Endothelial cell of umbilical vein (primary cell): ENCODE measurements at regions not wholly inside any gene's neighbourhood (a gene's known extent, or its start where the extent isn't known, plus 50 kb on each side); places are given as distances from the start of the nearest gene placed in this dataset. TPM values are rescaled to one million over a fixed set of nuclear protein-coding genes. Genes with fewer than 3 reads are reported as not detected.

Source experiments
- BruUV-seq: library from RNA; stranded (reverse); fragments of 400-500 nt; replicated peaks from 2 replicates; lab custom pipeline; 2021; lab: Mats Ljungman, UMichigan
- CTCF ChIA-PET: fragments of 300-600, 350-600 bp; sonication (Branson Sonifier 250); formaldehyde crosslinking; loops from one replicate; lab custom pipeline; 2021; ENCODE audit warnings: antibody characterized with exemption, inconsistent platforms; lab: Charles Lee
- POLR2A ChIA-PET: fragments of 300-600, 350-600 bp; sonication (Branson Sonifier 250); formaldehyde crosslinking; loops from one replicate; lab custom pipeline; 2021; ENCODE audit warnings: antibody characterized with exemption, inconsistent platforms; lab: Charles Lee
- DNase-seq: peaks from one replicate; pipeline ENCODE4 v3.0.0-alpha.2; 2011; ENCODE audit warnings: low read depth, low spot score
- FAIRE-seq: peaks from 2 replicates; lab custom pipeline; 2011; peaks lifted over from hg19 to GRCh38; lab: Jason Lieb, UNC
- H2AFZ ChIP-seq: 2 replicates; pipeline ENCODE4 v1.6.0; 2012; ENCODE audit warnings: low read depth, low read length, control low read depth, inconsistent platforms
- H3K27ac ChIP-seq: 2 replicates; pipeline ENCODE4 v1.5.1; 2011; ENCODE audit warnings: low read depth, mild to moderate bottlenecking, control low read depth, low read length, moderate library complexity; ENCODE audit not compliant: insufficient read depth
- H3K27me3 ChIP-seq, 2 experiments: 2 replicates each; pipeline versions ENCODE4 v1.6.0 to v1.6.1; 2011; ENCODE audit warnings: low read length in 2 of 2, mixed read lengths in 1 of 2; ENCODE audit not compliant: control insufficient read depth in 2 of 2, insufficient read depth in 2 of 2
- H3K36me3 ChIP-seq, 2 experiments: 2 replicates in 1 of 2; 3 replicates in 1 of 2; pipeline ENCODE4 v1.5.1; 2011; ENCODE audit warnings: low read length in 2 of 2, mild to moderate bottlenecking in 1 of 2, moderate library complexity in 1 of 2; ENCODE audit not compliant: control insufficient read depth in 2 of 2, insufficient read depth in 2 of 2; ENCODE audit errors: extremely low read depth in 1 of 2
- H3K4me1 ChIP-seq: 3 replicates; pipeline ENCODE4 v1.5.1; 2011; ENCODE audit warnings: mild to moderate bottlenecking, low read length; ENCODE audit not compliant: control insufficient read depth, insufficient read depth; ENCODE audit errors: extremely low read depth
- H3K4me2 ChIP-seq: 2 replicates; pipeline ENCODE4 v1.6.1; 2011; ENCODE audit warnings: low read length, control low read depth, mixed read lengths; ENCODE audit not compliant: insufficient read depth
- H3K4me3 ChIP-seq, 3 experiments: fragments of 200-600 bp in 1 of 3; sonication (generic), shearing (Covaris generic) in 1 of 3; replicated peaks in 1 of 3; 2 replicates each; pipeline ENCODE4 v1.5.1; 2011 to 2016; ENCODE audit warnings: control low read depth in 3 of 3, low read length in 3 of 3, mild to moderate bottlenecking in 2 of 3, inconsistent platforms in 1 of 3, low read depth in 1 of 3, moderate library complexity in 1 of 3; ENCODE audit not compliant: insufficient read depth in 1 of 3
- H3K79me2 ChIP-seq: 2 replicates; pipeline ENCODE4 v1.6.0; 2012; ENCODE audit warnings: low read length, inconsistent platforms; ENCODE audit not compliant: control insufficient read depth, insufficient read depth
- H3K9ac ChIP-seq: replicated peaks from 2 replicates; pipeline ENCODE3; 2011; ENCODE audit warnings: low read length, control low read depth; ENCODE audit not compliant: insufficient read depth; ENCODE audit errors: extremely low read depth
- H3K9me1 ChIP-seq: replicated peaks from 3 replicates; pipeline ENCODE4 v1.6.0; 2011; ENCODE audit warnings: mild to moderate bottlenecking, low read length; ENCODE audit not compliant: control insufficient read depth, insufficient read depth; ENCODE audit errors: extremely low read depth
- H3K9me3 ChIP-seq: replicated peaks from 2 replicates; pipeline ENCODE4 v1.5.1; 2012; ENCODE audit warnings: low read length, inconsistent platforms; ENCODE audit not compliant: control insufficient read depth, insufficient read depth
- H4K20me1 ChIP-seq: replicated peaks from 2 replicates; pipeline ENCODE3; 2011; ENCODE audit warnings: mild to moderate bottlenecking, low read length; ENCODE audit not compliant: control insufficient read depth, insufficient read depth; ENCODE audit errors: extremely low read depth
- GATA2 ChIP-seq: IDR thresholded peaks from 2 replicates; pipeline ENCODE4 v1.7.0; 2011; ENCODE audit warnings: low read depth, mild to moderate bottlenecking, moderate library complexity, mixed read lengths, low read length; ENCODE audit not compliant: insufficient read length, insufficient read depth
- JUN ChIP-seq: IDR thresholded peaks from 2 replicates; pipeline ENCODE4 v1.6.1; 2011; ENCODE audit warnings: borderline replicate concordance, low read depth; ENCODE audit not compliant: insufficient read length, insufficient read depth
- MAX ChIP-seq: IDR thresholded peaks from 2 replicates; pipeline ENCODE4 v1.6.1; 2011; ENCODE audit not compliant: insufficient read depth, insufficient read length
- MYC ChIP-seq: IDR thresholded peaks from one replicate; pipeline ENCODE4 v1.6.1; 2011; ENCODE audit warnings: mild to moderate bottlenecking, low read depth, low read length
- POLR2A ChIP-seq: IDR thresholded peaks from 2 replicates; pipeline ENCODE4 v1.6.1; 2012; ENCODE audit warnings: low read depth, mild to moderate bottlenecking, control low read depth, low read length
- dilution Hi-C: fragments of 300-500 bp; cut with MboI; formaldehyde crosslinking; loops from one replicate; pipeline ENCODE4 v1.15.0; 2019; ENCODE audit warnings: low sequenced_read_pairs; ENCODE audit not compliant: extremely low pct_ligation_motif_present
- intact Hi-C: fragments of 100-400 bp; cut with micrococcal nuclease; formaldehyde crosslinking; loops from one replicate; pipeline ENCODE4 v1.10.0; 2022
- small RNA-seq: library from RNA; depleted of rRNA; stranded (forward); fragments of <200 nt; gene quantifications from one replicate; pipeline ENCODE3, GENCODE V24; 2012; ENCODE audit warnings: low replicate concordance, low read depth; ENCODE audit not compliant: insufficient read depth, insufficient read length

GRCh38 chr14:62632771-62633170, 412.5 kb downstream of the KCNH5 start:
- no peak for TF ChIP-seq MAX
- no peak for TF ChIP-seq POLR2A
- TF ChIP-seq GATA2, result no peak
- no peak for TF ChIP-seq MYC
- TF ChIP-seq JUN, result no peak
- Histone ChIP-seq H3K9ac (no peak overlapping the region), H3K27ac (no peak overlapping the region), H4K20me1 (no peaks in the 10 kb centered on the region), H3K79me2 (no peaks in the 10 kb centered on the region), H3K4me2 (no peak overlapping the region), H3K36me3 (no peaks in the 10 kb centered on the region), H2AFZ (no peak overlapping the region), H3K4me3 (no peak overlapping the region), H3K27me3 (no peaks in the 10 kb centered on the region), H3K9me1 (no peaks in the 10 kb centered on the region), H3K4me1 (no peaks in the 10 kb centered on the region), H3K9me3 (no peaks in the 10 kb centered on the region)
- no TSS peak for BruUV-seq
- intact Hi-C loops (no loop called here), dilution Hi-C loops (no loop called here)
- CTCF ChIA-PET, result no interaction called here
- POLR2A ChIA-PET, result no interaction called here
- FAIRE-seq, result no peak
- DNase-seq, result no peak

GRCh38 chr14:62645649-62646048, 399.6 kb downstream of the KCNH5 start:
- Histone ChIP-seq H3K27ac (no peak overlapping the region), H3K27me3 (no peaks in the 10 kb centered on the region), H3K9ac (no peak overlapping the region), H3K9me3 (no peaks in the 10 kb centered on the region), H4K20me1 (no peaks in the 10 kb centered on the region), H3K36me3 (no peaks in the 10 kb centered on the region), H3K79me2 (no peaks in the 10 kb centered on the region), H3K9me1 (no peaks in the 10 kb centered on the region), H3K4me2 (no peak overlapping the region), H3K4me3 (no peak overlapping the region), H2AFZ (no peak overlapping the region), H3K4me1 (no peaks in the 10 kb centered on the region)
- intact Hi-C loops, result no loop called here
- no peak for FAIRE-seq
- no peak for DNase-seq
- no TSS peak for BruUV-seq
- CTCF ChIA-PET, result no interaction called here
- TF ChIP-seq GATA2 (no peak), JUN (no peak)
- POLR2A ChIA-PET, result no interaction called here
- dilution Hi-C loops, result no loop called here

Small RNA genes lying in the stretch of these regions (small RNA-seq; reads per million reads assigned to genes)
- not detected for gene AL389895.1
